HCT116 (cell line): ENCODE measurements at regions not wholly inside any gene's neighbourhood (a gene's known extent, or its start where the extent isn't known, plus 50 kb on each side); places are given as distances from the start of the nearest gene placed in this dataset.

Source experiments
- ATAC-seq: fragments of 200-7000 bp; cut with Tn5 transposase; 2 replicates; pipeline ENCODE4 v1.9.1; 2020; ENCODE audit warnings: mild to moderate bottlenecking, moderate library complexity
- BruUV-seq: library from RNA; stranded (reverse); fragments of 400-500 nt; replicated peaks from 2 replicates; lab custom pipeline; 2021; lab: Mats Ljungman, UMichigan
- CTCF ChIA-PET: fragments of 300-600 bp; sonication (Branson Sonifier 250); formaldehyde crosslinking; loops from one replicate; lab custom pipeline; 2021; ENCODE audit warnings: antibody characterized with exemption; lab: Charles Lee
- POLR2A ChIA-PET: fragments of 300-600, 350-600 bp; sonication (Branson Sonifier 250); formaldehyde crosslinking; loops from one replicate; lab custom pipeline; 2021; ENCODE audit warnings: antibody characterized with exemption; lab: Charles Lee
- RAD21 ChIA-PET, 2 experiments: fragments of 300-600 bp; sonication (Branson Sonifier 250); formaldehyde crosslinking; loops; one replicate each; lab custom pipeline; 2023; ENCODE audit warnings: low total read pairs in 2 of 2; ENCODE audit not compliant: uncharacterized antibody in 2 of 2, unreplicated experiment in 2 of 2, low non-redundant PET in 1 of 2; lab: Charles Lee
- DNase-seq: peaks from one replicate; pipeline ENCODE4 v3.0.0-alpha.2; 2010; ENCODE audit warnings: low read depth, low spot score
- H2AFZ ChIP-seq: fragments of 200-600 bp; shearing (Covaris generic), sonication (generic); 2 replicates; pipeline ENCODE4 v1.6.1; 2017; ENCODE audit warnings: low read depth, mixed run types, mixed read lengths, antibody characterized with exemption, low read length; ENCODE audit not compliant: poor library complexity, severe bottlenecking
- H3K27ac ChIP-seq: 2 replicates; pipeline ENCODE4 v1.5.1; 2012; ENCODE audit warnings: low read depth, low read length
- H3K27me3 ChIP-seq: fragments of 200-600 bp; sonication (generic); 2 replicates; pipeline ENCODE4 v1.6.1; 2016; ENCODE audit warnings: mixed run types, low read length, mixed read lengths; ENCODE audit not compliant: insufficient read depth
- H3K36me3 ChIP-seq, 2 experiments: fragments of 200-500 bp in 1 of 2; fragments of 200-600 bp in 1 of 2; sonication (Bioruptor generic) in 1 of 2; sonication (generic) in 1 of 2; 2 replicates each; pipeline versions ENCODE4 v1.5.1 to v1.6.1; 2014 to 2016; ENCODE audit warnings: low read length in 2 of 2, inconsistent platforms in 1 of 2, mixed read lengths in 1 of 2, mixed run types in 1 of 2; ENCODE audit not compliant: insufficient read depth in 2 of 2, control insufficient read depth in 1 of 2
- H3K4me1 ChIP-seq, 2 experiments: fragments of 200-600 bp in 1 of 2; sonication (generic) in 1 of 2; 2 replicates each; pipeline versions ENCODE4 v1.5.1 to v1.6.1; 2012 to 2017; ENCODE audit warnings: low read length in 2 of 2, inconsistent platforms in 1 of 2, mild to moderate bottlenecking in 1 of 2, mixed read lengths in 1 of 2, mixed run types in 1 of 2, moderate library complexity in 1 of 2; ENCODE audit not compliant: insufficient read depth in 2 of 2, control insufficient read depth in 1 of 2
- H3K4me2 ChIP-seq: fragments of 200-600 bp; sonication (generic); 2 replicates; pipeline ENCODE4 v1.6.1; 2017; ENCODE audit warnings: mixed run types, low read length, mixed read lengths
- H3K4me3 ChIP-seq, 2 experiments: fragments of 200-600 bp in 1 of 2; sonication (generic) in 1 of 2; replicated peaks in 1 of 2; 2 replicates each; pipeline ENCODE4 v1.5.1; 2011 to 2016; ENCODE audit warnings: low read length in 2 of 2, control low read depth in 1 of 2, low read depth in 1 of 2, mild to moderate bottlenecking in 1 of 2, mixed read lengths in 1 of 2, mixed run types in 1 of 2
- H3K79me2 ChIP-seq: fragments of 200-600 bp; sonication (generic); 2 replicates; pipeline ENCODE4 v1.6.1; 2017; ENCODE audit warnings: mild to moderate bottlenecking, mixed run types, low read length, moderate library complexity, mixed read lengths; ENCODE audit not compliant: insufficient read depth
- H3K9ac ChIP-seq: fragments of 200-600 bp; sonication (generic); 2 replicates; pipeline ENCODE4 v1.6.1; 2016; ENCODE audit warnings: low read length, mixed read lengths
- H3K9me2 ChIP-seq: fragments of 200-600 bp; sonication (generic), shearing (Covaris generic); 2 replicates; pipeline ENCODE4 v1.6.1; 2017; ENCODE audit warnings: mixed run types, mild to moderate bottlenecking, moderate library complexity; ENCODE audit not compliant: insufficient read depth
- H3K9me3 ChIP-seq, 2 experiments: fragments of 200-500 bp in 1 of 2; fragments of 200-600 bp in 1 of 2; sonication (Bioruptor generic) in 1 of 2; sonication (generic) in 1 of 2; 2 replicates each; pipeline ENCODE4 v1.6.1; 2014 to 2017; ENCODE audit warnings: low read length in 2 of 2, mixed read lengths in 2 of 2, inconsistent platforms in 1 of 2, low read depth in 1 of 2, mild to moderate bottlenecking in 1 of 2, mixed run types in 1 of 2, moderate library complexity in 1 of 2; ENCODE audit not compliant: control insufficient read depth in 1 of 2, insufficient read depth in 1 of 2
- H4K20me1 ChIP-seq: fragments of 200-600 bp; sonication (generic), shearing (Covaris generic); 2 replicates; pipeline ENCODE4 v1.6.1; 2017; ENCODE audit warnings: mixed run types, mild to moderate bottlenecking, moderate library complexity; ENCODE audit not compliant: insufficient read depth
- CBX3 ChIP-seq: IDR thresholded peaks from 2 replicates; pipeline ENCODE4 v1.6.1; 2012; ENCODE audit warnings: low read depth
- CEBPB ChIP-seq: IDR thresholded peaks from 2 replicates; pipeline ENCODE4 v1.6.1; 2012; ENCODE audit warnings: low read depth
- EGR1 ChIP-seq: IDR thresholded peaks from 2 replicates; pipeline ENCODE4 v1.6.1; 2012; ENCODE audit warnings: low read depth
- ELF1 ChIP-seq: IDR thresholded peaks from 2 replicates; pipeline ENCODE4 v1.6.1; 2012; ENCODE audit warnings: low read depth, borderline replicate concordance
- EZH2 ChIP-seq: fragments of 200-600 bp; sonication (generic); IDR thresholded peaks from 2 replicates; pipeline ENCODE4 v1.6.1; 2017; ENCODE audit warnings: antibody characterized with exemption, mixed run types
- JUND ChIP-seq: IDR thresholded peaks from 2 replicates; pipeline ENCODE4 v1.6.1; 2012
- POLR2A ChIP-seq: IDR thresholded peaks from 2 replicates; pipeline ENCODE4 v1.7.0; 2011; ENCODE audit warnings: borderline replicate concordance; ENCODE audit not compliant: insufficient read depth, insufficient read length; ENCODE audit errors: extremely low read depth
- POLR2AphosphoS5 ChIP-seq: IDR thresholded peaks from 2 replicates; pipeline ENCODE4 v1.6.1; 2011; ENCODE audit warnings: mild to moderate bottlenecking, low read depth, low read length, moderate library complexity
- SIN3A ChIP-seq: IDR thresholded peaks from 2 replicates; pipeline ENCODE4 v1.6.1; 2012; ENCODE audit warnings: low read depth
- SP1 ChIP-seq: IDR thresholded peaks from 2 replicates; pipeline ENCODE4 v1.6.1; 2012; ENCODE audit warnings: low read depth
- SRF ChIP-seq: IDR thresholded peaks from 2 replicates; pipeline ENCODE4 v1.6.1; 2012; ENCODE audit warnings: low read depth
- YY1 ChIP-seq: IDR thresholded peaks from 2 replicates; pipeline ENCODE4 v1.6.1; 2011; ENCODE audit warnings: low read length, low read depth, moderate library complexity, mild to moderate bottlenecking; ENCODE audit not compliant: insufficient replicate concordance; ENCODE audit errors: extremely low read depth
- ZNF274 ChIP-seq: fragments of 200-500 bp; sonication (Bioruptor generic); IDR thresholded peaks from 2 replicates; pipeline ENCODE4 v1.6.1; 2014; ENCODE audit warnings: mild to moderate bottlenecking, low read depth, low read length, inconsistent platforms
- intact Hi-C: fragments of 100-400 bp; cut with micrococcal nuclease; formaldehyde crosslinking; loops from 2 replicates; pipeline ENCODE4 v1.10.0; 2022
- TF ChIP-seq, protein P1 (sequence below), 3 experiments: fragments of 200-600 bp in 1 of 3; sonication (generic) in 1 of 3; IDR thresholded peaks in 2 of 3; conservative IDR thresholded peaks in 1 of 3; 2 replicates each; pipeline ENCODE4 v1.5.1; 2012 to 2017; ENCODE audit warnings: low read depth in 2 of 3, low read length in 2 of 3, antibody characterized with exemption in 1 of 3, borderline replicate concordance in 1 of 3, control low read depth in 1 of 3, mild to moderate bottlenecking in 1 of 3, mixed read lengths in 1 of 3, mixed run types in 1 of 3, moderate library complexity in 1 of 3; ENCODE audit not compliant: insufficient read depth in 1 of 3
- TF ChIP-seq, protein P2 (sequence below): IDR thresholded peaks from 2 replicates; pipeline ENCODE4 v1.6.1; 2011; ENCODE audit warnings: mild to moderate bottlenecking, low read length, moderate library complexity; ENCODE audit not compliant: insufficient replicate concordance; ENCODE audit errors: extremely low read depth

DNA sequence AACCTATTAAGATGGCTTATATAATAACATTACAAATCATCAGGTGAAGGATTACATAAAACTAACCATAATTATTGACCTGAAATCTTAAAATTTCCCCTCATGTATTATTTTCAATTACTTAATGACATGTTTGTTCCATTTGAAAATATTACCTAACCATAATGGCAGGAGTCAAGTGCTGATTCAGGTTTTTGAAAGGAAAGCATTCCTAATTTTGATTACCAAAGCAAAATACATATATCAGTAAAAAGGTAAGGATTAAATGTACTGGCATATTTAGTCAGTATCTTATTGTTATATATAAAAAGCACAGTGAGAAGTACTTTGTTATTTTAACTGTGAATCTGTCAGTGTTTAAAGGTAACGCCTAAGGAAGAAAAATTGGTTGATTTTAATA is 960.0 kb upstream of the CNTN5 start:
- DNase-seq = no peak
- no TSS peak for BruUV-seq
- POLR2A ChIA-PET = no interaction called here

DNA sequence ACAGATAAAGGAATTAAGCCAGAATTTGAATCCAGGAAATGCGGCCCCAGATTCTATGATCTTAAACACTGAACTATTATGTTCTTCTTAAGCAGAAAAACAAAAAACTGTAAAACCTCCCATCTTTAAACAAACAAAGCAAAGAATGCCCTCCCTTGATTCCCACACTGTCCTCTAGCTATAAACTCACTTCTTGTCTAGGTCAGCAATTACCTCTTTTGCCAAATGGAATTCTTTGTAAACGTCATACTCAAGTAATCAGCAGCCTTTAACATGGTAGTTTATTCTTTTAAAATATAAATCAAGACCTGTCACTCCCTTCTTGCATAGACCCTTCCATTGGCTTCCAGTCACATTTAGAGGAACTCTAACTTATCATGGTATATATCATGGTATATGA is 958.9 kb upstream of the CNTN5 start:
- no peak overlapping the region for H2AFZ ChIP-seq
- DNase-seq (no peak), ATAC-seq (no peak)
- H3K36me3 ChIP-seq = no peaks in the 10 kb centered on the region
- H3K4me1 ChIP-seq = no peaks in the 10 kb centered on the region
- no peak overlapping the region for H3K4me3 ChIP-seq
- no peak overlapping the region for H3K4me2 ChIP-seq
- ChIA-PET CTCF (no interaction called here), RAD21 (no interaction called here), POLR2A (no interaction called here)
- no TSS peak for BruUV-seq
- peaks cover under 1% of the 10 kb centered on the region in 2 experiments; a peak in 2 of 4 replicates for H3K9me3 ChIP-seq
- H3K9ac ChIP-seq = no peak overlapping the region
- no peaks in the 10 kb centered on the region for H3K79me2 ChIP-seq
- no peak overlapping the region for H3K27ac ChIP-seq
- H3K27me3 ChIP-seq = no peaks in the 10 kb centered on the region
- intact Hi-C loops = no loop called here
- H4K20me1 ChIP-seq = no peaks in the 10 kb centered on the region
- H3K9me2 ChIP-seq = no peaks in the 10 kb centered on the region
- TF ChIP-seq EGR1 (no peak), SP1 (no peak), ZNF274 (no peak), CBX3 (no peak), CEBPB (no peak), ELF1 (no peak), EZH2 (no peak)
- TF ChIP-seq, protein P1, sequence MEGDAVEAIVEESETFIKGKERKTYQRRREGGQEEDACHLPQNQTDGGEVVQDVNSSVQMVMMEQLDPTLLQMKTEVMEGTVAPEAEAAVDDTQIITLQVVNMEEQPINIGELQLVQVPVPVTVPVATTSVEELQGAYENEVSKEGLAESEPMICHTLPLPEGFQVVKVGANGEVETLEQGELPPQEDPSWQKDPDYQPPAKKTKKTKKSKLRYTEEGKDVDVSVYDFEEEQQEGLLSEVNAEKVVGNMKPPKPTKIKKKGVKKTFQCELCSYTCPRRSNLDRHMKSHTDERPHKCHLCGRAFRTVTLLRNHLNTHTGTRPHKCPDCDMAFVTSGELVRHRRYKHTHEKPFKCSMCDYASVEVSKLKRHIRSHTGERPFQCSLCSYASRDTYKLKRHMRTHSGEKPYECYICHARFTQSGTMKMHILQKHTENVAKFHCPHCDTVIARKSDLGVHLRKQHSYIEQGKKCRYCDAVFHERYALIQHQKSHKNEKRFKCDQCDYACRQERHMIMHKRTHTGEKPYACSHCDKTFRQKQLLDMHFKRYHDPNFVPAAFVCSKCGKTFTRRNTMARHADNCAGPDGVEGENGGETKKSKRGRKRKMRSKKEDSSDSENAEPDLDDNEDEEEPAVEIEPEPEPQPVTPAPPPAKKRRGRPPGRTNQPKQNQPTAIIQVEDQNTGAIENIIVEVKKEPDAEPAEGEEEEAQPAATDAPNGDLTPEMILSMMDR (IDR thresholded peaks at IDR 0.05 in 2 of 3, conservative IDR thresholded peaks at IDR 0.05 in 1 of 3; ENCODE audit: borderline replicate concordance in 1 of 3, insufficient read depth in 1 of 3, low read depth in 2 of 3, low read length in 2 of 3) = no peak
- TF ChIP-seq, protein P2, sequence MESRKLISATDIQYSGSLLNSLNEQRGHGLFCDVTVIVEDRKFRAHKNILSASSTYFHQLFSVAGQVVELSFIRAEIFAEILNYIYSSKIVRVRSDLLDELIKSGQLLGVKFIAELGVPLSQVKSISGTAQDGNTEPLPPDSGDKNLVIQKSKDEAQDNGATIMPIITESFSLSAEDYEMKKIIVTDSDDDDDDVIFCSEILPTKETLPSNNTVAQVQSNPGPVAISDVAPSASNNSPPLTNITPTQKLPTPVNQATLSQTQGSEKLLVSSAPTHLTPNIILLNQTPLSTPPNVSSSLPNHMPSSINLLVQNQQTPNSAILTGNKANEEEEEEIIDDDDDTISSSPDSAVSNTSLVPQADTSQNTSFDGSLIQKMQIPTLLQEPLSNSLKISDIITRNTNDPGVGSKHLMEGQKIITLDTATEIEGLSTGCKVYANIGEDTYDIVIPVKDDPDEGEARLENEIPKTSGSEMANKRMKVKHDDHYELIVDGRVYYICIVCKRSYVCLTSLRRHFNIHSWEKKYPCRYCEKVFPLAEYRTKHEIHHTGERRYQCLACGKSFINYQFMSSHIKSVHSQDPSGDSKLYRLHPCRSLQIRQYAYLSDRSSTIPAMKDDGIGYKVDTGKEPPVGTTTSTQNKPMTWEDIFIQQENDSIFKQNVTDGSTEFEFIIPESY = no peak

More for the DNA sequence above, 960.0 kb upstream of the CNTN5 start:
- intact Hi-C loops = no loop called here
- H3K27ac ChIP-seq = no peak overlapping the region
- ChIA-PET CTCF (no interaction called here), RAD21 (no interaction called here)
- no peak for TF ChIP-seq CBX3
- no peak for TF ChIP-seq POLR2AphosphoS5
- no peak for TF ChIP-seq JUND
- no peak for TF ChIP-seq SIN3A
- TF ChIP-seq CEBPB = no peak
- no peak for TF ChIP-seq POLR2A
- TF ChIP-seq, protein P1 (IDR thresholded peaks at IDR 0.05 in 2 of 3, conservative IDR thresholded peaks at IDR 0.05 in 1 of 3; ENCODE audit: borderline replicate concordance in 1 of 3, insufficient read depth in 1 of 3, low read depth in 2 of 3, low read length in 2 of 3) = no peak
- no peak for TF ChIP-seq SRF
- no peak for TF ChIP-seq YY1
- TF ChIP-seq ZNF274 = no peak
- H3K9me2 ChIP-seq = no peaks in the 10 kb centered on the region
- no peak overlapping the region for H2AFZ ChIP-seq
- no peak overlapping the region for H3K4me3 ChIP-seq
- no peaks in the 10 kb centered on the region for H3K4me1 ChIP-seq
- no peaks in the 10 kb centered on the region for H3K36me3 ChIP-seq
- H3K27me3 ChIP-seq = no peaks in the 10 kb centered on the region
- ATAC-seq = no peak
- no peaks in the 10 kb centered on the region for H3K79me2 ChIP-seq
- no peaks in the 10 kb centered on the region for H4K20me1 ChIP-seq
- no peak overlapping the region for H3K4me2 ChIP-seq
- H3K9me3 ChIP-seq = peaks cover 5% of the 10 kb centered on the region in 2 experiments; a peak in 2 of 4 replicates
- H3K9ac ChIP-seq = no peak overlapping the region
